Activated CD4-positive, CD25-positive, alpha-beta regulatory T cell treated with anti-CD3 and anti-CD28 coated beads, Interleukin-2, amount 50 U/mL, for 24 hours (primary cell): ENCODE measurements at regions not wholly inside any gene's neighbourhood (a gene's known extent, or its start where the extent isn't known, plus 50 kb on each side); places are given as distances from the start of the nearest gene placed in this dataset.
"Not testable (repeated sequence)": the region's sequence is repeated elsewhere in the genome, so short reads cannot be mapped to it uniquely, and the experiment has no call there.

Experiments used
- ATAC-seq, 2 donors: fragments of 150-1000 bp; cut with Tn5 transposase; one replicate each; pipeline ENCODE4 v1.10.0; 2021; ENCODE audit warnings: mild to moderate bottlenecking in 1 of 2, moderate library complexity in 1 of 2

DNA sequence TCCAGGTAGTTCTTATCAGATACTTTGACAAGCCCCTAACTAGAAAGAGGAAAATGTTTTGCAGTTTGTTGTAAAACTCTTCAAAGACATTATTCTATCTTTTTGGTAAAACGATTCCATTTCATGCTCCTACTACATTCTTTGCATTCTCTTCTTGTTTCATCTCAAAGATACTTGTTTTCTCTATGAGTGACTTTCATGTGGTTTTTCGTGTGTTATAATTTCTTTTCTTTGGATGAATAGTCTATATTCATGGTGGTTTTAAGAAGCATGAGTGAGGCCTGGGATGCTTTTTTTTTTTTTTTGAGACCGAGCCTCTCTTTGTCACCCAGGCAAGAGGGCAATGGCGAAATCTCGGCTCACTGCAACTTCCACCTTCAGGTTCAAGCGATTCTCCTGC is 292.5 kb upstream of the LYZL1 start:
- ATAC-seq = no peak

- ATAC-seq = no peak
Observed at GRCh38 chr10:28996947-28997551, 291.8 kb upstream of the LYZL1 start.

- no peak for ATAC-seq
Observed at GRCh38 chr10:28997734-28998133, 291.1 kb upstream of the LYZL1 start.

- no peak for ATAC-seq
Observed at GRCh38 chr10:29001801-29002200, 287.1 kb upstream of the LYZL1 start.

DNA sequence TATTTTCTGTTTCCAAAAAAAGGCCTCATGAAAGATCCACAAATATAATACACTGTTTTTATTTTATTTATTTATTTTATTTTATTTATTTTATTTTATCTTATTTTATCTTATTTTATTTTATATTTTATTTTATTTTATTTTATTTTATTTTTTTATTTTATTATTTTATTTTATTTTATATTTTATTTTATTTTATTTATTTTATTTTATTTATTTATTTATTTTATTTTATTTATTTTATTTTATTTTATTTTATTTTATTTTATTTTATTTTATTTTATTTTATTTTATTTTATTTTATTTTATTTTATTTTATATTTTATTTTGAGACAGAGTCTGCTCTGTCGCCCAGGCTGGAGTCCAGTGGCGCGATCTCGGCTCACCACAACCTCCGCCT is 285.9 kb upstream of the LYZL1 start:
- ATAC-seq = not testable (repeated sequence)

DNA sequence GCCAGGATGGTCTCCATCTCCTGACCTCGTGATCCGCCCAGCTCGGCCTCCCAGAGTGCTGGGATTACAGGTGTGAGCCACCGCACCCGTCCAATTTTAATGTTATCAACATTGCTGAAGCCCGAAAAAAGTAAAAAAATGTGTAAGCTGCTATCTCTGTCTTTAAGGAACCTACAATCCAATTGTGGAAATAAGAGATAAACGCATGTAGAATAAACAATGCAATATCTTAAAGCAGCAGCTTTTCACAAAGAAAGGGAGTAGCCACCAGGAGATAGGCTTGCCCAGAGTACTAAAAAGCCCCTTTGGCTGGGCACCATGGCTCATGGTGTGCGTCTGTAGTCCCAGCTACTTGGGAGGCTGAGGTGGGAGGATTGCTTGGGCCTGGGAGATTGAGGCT is 282.9 kb upstream of the LYZL1 start:
- no peak for ATAC-seq

- no peak for ATAC-seq
Observed at GRCh38 chr10:29007370-29007747, 281.5 kb upstream of the LYZL1 start.

- no peak for ATAC-seq
Observed at GRCh38 chr10:29007748-29008610, 280.9 kb upstream of the LYZL1 start.

- ATAC-seq = no peak
Observed at GRCh38 chr10:29009464-29009863, 279.4 kb upstream of the LYZL1 start.

DNA sequence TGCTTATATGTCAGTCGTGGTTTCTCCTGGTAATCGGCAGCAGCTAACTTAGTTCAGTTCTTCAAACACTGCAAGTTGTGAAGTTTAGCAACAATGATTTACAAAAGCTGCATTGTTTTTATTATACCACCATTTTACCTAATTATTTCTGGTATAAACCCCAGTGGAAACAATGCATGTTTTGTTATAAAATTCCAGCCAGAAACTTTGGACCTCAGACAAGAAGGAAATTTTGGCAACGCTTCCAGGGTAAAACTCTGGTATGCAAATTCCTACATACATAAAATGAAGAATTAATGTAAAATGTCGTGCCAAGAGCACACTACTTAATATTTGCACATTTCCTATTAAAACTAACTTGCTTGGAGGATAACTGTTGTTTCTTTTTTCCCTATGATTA is 277.4 kb upstream of the LYZL1 start:
- ATAC-seq = no peak

DNA sequence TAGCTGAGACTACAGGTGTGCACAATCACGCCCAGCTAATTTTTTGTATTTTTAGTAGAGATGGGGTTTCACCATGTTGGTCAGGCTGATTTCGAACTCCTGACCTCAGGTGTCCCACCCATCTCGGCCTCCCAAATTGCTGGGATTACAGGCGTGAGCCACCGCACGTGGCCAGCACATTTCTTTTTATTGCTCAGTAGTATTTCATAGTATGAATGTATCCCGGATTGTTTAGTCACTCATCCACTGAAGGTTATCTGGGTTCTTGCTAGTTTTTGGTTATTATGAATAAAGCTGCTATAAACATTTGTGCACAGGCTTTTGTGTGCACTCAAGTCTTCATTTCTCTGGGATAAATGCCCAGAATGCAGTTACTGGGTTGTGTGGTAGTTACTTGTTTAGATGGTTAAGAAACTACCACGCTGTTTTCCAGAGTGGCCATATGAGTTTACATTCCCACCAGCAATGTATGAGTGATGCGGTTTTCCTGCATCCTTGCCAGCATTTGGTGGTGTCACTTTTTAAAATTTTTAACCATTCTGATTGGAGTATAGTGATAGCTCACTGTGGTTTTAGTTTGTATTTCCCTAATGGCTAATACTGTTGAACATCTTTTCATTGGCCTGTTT is 275.8 kb upstream of the LYZL1 start:
- no peak for ATAC-seq

DNA sequence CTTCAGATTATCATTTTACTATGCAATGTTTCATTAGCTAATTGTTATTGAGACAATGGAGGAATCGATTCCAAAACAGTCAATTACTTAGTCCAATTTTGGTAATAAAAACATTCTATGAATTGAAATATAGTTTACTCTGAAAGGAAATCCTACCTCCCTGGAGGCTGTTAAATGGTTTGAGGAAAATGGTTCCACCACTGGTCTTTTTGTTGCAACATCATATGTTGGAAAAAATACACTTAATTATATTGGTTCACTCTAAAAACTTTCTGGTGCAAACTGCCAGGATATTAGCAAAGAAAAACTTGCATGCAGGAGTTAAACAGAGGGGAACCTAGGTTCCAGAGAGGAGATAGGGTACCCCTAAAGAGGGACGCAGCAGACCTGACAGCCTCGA is 267.3 kb upstream of the LYZL1 start:
- ATAC-seq = no peak

GRCh38 chr10:29022513-29022912 is 266.4 kb upstream of the LYZL1 start:
- ATAC-seq = no peak

GRCh38 chr10:29023678-29024077 is 265.2 kb upstream of the LYZL1 start:
- ATAC-seq = no peak

GRCh38 chr10:29026065-29026797 is 262.6 kb upstream of the LYZL1 start:
- ATAC-seq = no peak

- ATAC-seq = no peak
Observed at GRCh38 chr10:29026802-29027580, 261.9 kb upstream of the LYZL1 start.

GRCh38 chr10:29028486-29028885 is 260.4 kb upstream of the LYZL1 start:
- ATAC-seq = no peak

DNA sequence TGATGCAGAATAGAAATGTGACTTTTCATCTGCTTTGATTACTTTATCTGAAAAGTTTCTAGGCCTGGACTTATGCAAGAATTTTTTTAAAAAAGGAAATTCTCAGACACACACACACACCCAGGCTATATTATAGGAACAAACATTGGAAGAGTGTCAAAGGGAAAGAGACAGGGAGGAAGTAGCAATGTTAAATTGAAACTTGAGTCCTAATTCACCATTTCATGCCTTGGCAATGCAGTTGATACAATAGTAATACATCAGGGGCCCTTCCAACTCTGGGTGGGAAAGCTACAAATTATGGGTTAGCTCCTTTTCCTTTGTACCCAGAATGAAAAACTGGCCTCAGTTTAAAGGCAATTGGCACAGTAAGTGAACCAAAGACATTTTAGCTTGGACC is 258.0 kb upstream of the LYZL1 start:
- ATAC-seq = no peak

DNA sequence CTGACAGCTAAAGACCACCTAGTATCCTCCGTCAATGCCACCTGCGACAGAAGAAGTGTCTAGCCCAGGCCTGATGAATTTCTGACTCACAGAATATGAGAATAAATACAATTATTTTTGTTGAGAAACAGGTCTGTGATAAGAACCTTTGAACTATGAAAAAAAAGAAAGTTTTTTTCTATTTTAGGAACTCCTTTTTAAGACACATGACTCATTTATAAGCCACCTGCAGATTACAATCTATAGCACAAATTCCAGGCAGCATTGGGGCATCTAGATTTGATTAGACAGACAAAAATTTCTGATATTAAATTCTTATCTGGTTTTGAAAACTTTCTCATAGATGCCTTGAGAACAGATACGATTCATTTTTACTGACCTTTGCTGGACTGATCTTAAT is 256.7 kb upstream of the LYZL1 start:
- ATAC-seq = no peak

- ATAC-seq = no peak
Observed at GRCh38 chr10:29033311-29033940, 255.4 kb upstream of the LYZL1 start.

DNA sequence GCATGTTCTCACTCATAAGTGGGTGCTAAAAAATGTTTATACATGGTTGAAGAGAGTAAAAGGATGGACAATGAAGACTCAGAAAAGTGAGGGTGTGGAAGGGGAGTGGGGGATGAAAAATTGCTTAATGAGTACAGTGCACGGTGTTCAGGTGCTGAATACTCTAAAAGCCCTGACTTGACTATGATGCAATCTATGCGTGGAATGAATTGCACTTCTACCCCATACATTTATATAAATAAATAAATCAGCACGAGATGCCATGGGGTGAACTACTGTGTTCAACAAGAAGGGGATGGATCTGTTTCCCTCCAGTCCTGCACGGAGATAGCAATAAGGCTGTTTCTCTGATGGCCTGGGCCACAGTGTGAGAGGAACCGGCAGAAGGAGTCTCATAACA is 254.3 kb upstream of the LYZL1 start:
- ATAC-seq = no peak

DNA sequence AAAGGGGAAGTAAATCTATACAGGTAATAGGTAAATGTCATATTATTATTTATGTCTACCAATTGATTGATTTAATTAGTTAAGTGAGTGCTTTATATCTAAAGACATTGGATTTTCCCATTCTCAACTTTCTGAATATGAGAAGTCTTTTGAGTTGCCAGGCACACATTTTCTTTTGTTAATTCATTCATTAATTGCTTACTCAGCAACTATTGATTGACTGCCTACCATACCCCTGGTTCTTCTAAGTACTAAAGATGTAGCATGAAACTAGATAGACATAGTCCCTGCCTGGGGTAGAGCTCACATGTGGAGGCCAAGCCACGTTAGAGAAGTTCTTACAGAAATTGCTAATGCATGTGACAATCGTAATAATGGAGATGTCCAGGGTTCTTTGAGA is 253.1 kb upstream of the LYZL1 start:
- no peak for ATAC-seq
